GM23338 (cell line): ENCODE measurements at regions not wholly inside any gene's neighbourhood (a gene's known extent, or its start where the extent isn't known, plus 50 kb on each side); places are given as distances from the start of the nearest gene placed in this dataset.

Source experiments
- ATAC-seq: fragments of 200-7000 bp; cut with Tn5 transposase; 3 replicates; pipeline ENCODE4 v1.9.1; 2020
- DNase-seq: peaks from one replicate; pipeline ENCODE4 v3.0.0-alpha.2; 2015; ENCODE audit warnings: low spot score
- H2AFZ ChIP-seq: fragments of 200-600 bp; sonication (generic); 2 replicates; pipeline ENCODE4 v1.8.0; 2016; ENCODE audit warnings: antibody characterized with exemption, mild to moderate bottlenecking, moderate library complexity
- H3F3A ChIP-seq: fragments of 200-600 bp; sonication (generic); replicated peaks from 2 replicates; pipeline ENCODE4 v1.8.0; 2017; ENCODE audit warnings: antibody characterized with exemption, mixed run types, low read depth
- H3K27ac ChIP-seq: fragments of 200-600 bp; sonication (generic); 2 replicates; pipeline ENCODE4 v1.6.1; 2016; ENCODE audit warnings: low read depth
- H3K27me3 ChIP-seq: fragments of 200-600 bp; sonication (generic); 2 replicates; pipeline ENCODE4 v1.8.0; 2016; ENCODE audit warnings: mild to moderate bottlenecking, mixed run types, moderate library complexity; ENCODE audit not compliant: insufficient read depth
- H3K36me3 ChIP-seq: fragments of 200-600 bp; sonication (generic); 2 replicates; pipeline ENCODE4 v1.8.0; 2016; ENCODE audit warnings: mild to moderate bottlenecking; ENCODE audit not compliant: insufficient read depth
- H3K4me1 ChIP-seq: fragments of 200-600 bp; sonication (generic); 2 replicates; pipeline ENCODE4 v1.8.0; 2016; ENCODE audit warnings: mild to moderate bottlenecking, moderate library complexity; ENCODE audit not compliant: insufficient read depth
- H3K4me2 ChIP-seq: fragments of 200-600 bp; sonication (generic); 2 replicates; pipeline ENCODE4 v1.7.1; 2017; ENCODE audit warnings: mixed run types
- H3K4me3 ChIP-seq: fragments of 200-600 bp; sonication (generic); 2 replicates; pipeline ENCODE4 v1.6.1; 2016; ENCODE audit warnings: mixed run types
- H3K79me2 ChIP-seq: fragments of 200-600 bp; sonication (generic); replicated peaks from 2 replicates; pipeline ENCODE4 v1.8.0; 2017; ENCODE audit warnings: mild to moderate bottlenecking; ENCODE audit not compliant: insufficient read depth
- H3K9me2 ChIP-seq: fragments of 200-600 bp; sonication (generic); 2 replicates; pipeline ENCODE4 v1.8.0; 2017; ENCODE audit not compliant: insufficient read depth
- H4K20me1 ChIP-seq: fragments of 200-600 bp; sonication (generic); replicated peaks from 2 replicates; pipeline ENCODE4 v1.8.0; 2017; ENCODE audit warnings: mild to moderate bottlenecking; ENCODE audit not compliant: insufficient read depth
- H3K27ac Mint-ChIP-seq: 2 replicates; pipeline ENCODE4 v1.8.0; 2020; ENCODE audit warnings: inconsistent platforms, mild to moderate bottlenecking, moderate library complexity, mixed read lengths
- H3K27me3 Mint-ChIP-seq: 3 replicates; pipeline ENCODE4 v1.8.0; 2022; ENCODE audit warnings: low read depth, mild to moderate bottlenecking, moderate library complexity, mixed read lengths, inconsistent platforms; ENCODE audit not compliant: insufficient read depth, poor library complexity
- H3K36me3 Mint-ChIP-seq: 3 replicates; pipeline ENCODE4 v1.8.0; 2021; ENCODE audit warnings: low read depth, mild to moderate bottlenecking, inconsistent platforms, moderate library complexity, mixed read lengths
- H3K4me1 Mint-ChIP-seq: 3 replicates; pipeline ENCODE4 v1.8.0; 2020; ENCODE audit warnings: mild to moderate bottlenecking, inconsistent platforms, mixed read lengths
- H3K4me3 Mint-ChIP-seq: 3 replicates; pipeline ENCODE4 v1.8.0; 2021; ENCODE audit warnings: moderate library complexity, mild to moderate bottlenecking, inconsistent platforms, mixed read lengths
- H3K9me3 Mint-ChIP-seq: 3 replicates; pipeline ENCODE4 v1.8.0; 2020; ENCODE audit warnings: moderate library complexity, mild to moderate bottlenecking, inconsistent platforms, mixed read lengths
- CREB1 ChIP-seq: fragments of 250-450 bp; sonication (Bioruptor Pico); IDR thresholded peaks from 2 replicates; pipeline ENCODE4 v1.5.0; 2020; ENCODE audit warnings: low read depth, mild to moderate bottlenecking, moderate library complexity
- CTCF ChIP-seq, 2 experiments: fragments of 200-600 bp in 1 of 2; sonication (generic) in 1 of 2; conservative IDR thresholded peaks; 2 replicates each; pipeline versions ENCODE4 v1.5.1 to v1.6.1; 2016 to 2017; ENCODE audit warnings: antibody characterized with exemption in 2 of 2, low read depth in 2 of 2, mild to moderate bottlenecking in 2 of 2, moderate library complexity in 1 of 2
- ETS1 ChIP-seq: IDR thresholded peaks from 2 replicates; pipeline ENCODE4 v1.6.1; 2016; ENCODE audit warnings: antibody characterized with exemption
- JUNB ChIP-seq: IDR thresholded peaks from one replicate; pipeline ENCODE4 v1.6.1; 2016; ENCODE audit warnings: antibody characterized with exemption; ENCODE audit not compliant: unreplicated experiment
- NANOG ChIP-seq: IDR thresholded peaks from 2 replicates; pipeline ENCODE4 v1.6.1; 2016; ENCODE audit warnings: antibody characterized with exemption, borderline replicate concordance
- POLR2AphosphoS5 ChIP-seq: IDR thresholded peaks from 2 replicates; pipeline ENCODE4 v1.6.1; 2016; ENCODE audit warnings: antibody characterized with exemption, low read depth
- REST ChIP-seq: IDR thresholded peaks from one replicate; pipeline ENCODE4 v1.6.1; 2018; ENCODE audit warnings: antibody characterized with exemption; ENCODE audit not compliant: unreplicated experiment
- STAT1 ChIP-seq: IDR thresholded peaks from one replicate; pipeline ENCODE4 v1.6.1; 2016; ENCODE audit warnings: antibody characterized with exemption; ENCODE audit not compliant: unreplicated experiment
- ZNF331 ChIP-seq: fragments of 250-450 bp; sonication (Bioruptor Pico); IDR thresholded peaks from 2 replicates; pipeline ENCODE4 v1.5.0; 2020; ENCODE audit warnings: low read depth, mild to moderate bottlenecking, moderate library complexity
- ZNF462 ChIP-seq: fragments of 250-450 bp; sonication (Bioruptor Pico); IDR thresholded peaks from 2 replicates; pipeline ENCODE4 v1.5.0; 2020; ENCODE audit warnings: mild to moderate bottlenecking, moderate library complexity

- no peak for ATAC-seq
Observed at GRCh38 chr1:78715181-78715661, 65.6 kb downstream of the IFI44 start.

More at GRCh38 chr1:78715181-78715661, 65.6 kb downstream of the IFI44 start:
- Histone ChIP-seq H3K4me2 (no peak overlapping the region), H3K9me2 (no peaks in the 10 kb centered on the region), H3K27ac (no peak overlapping the region), H3F3A (no peaks in the 10 kb centered on the region), H3K79me2 (no peaks in the 10 kb centered on the region), H2AFZ (no peak overlapping the region), H3K4me3 (no peak overlapping the region), H4K20me1 (no peaks in the 10 kb centered on the region), H3K27me3 (no peaks in the 10 kb centered on the region), H3K36me3 (no peaks in the 10 kb centered on the region), H3K4me1 (no peaks in the 10 kb centered on the region)
- TF ChIP-seq POLR2AphosphoS5 = no peak
- no peak for TF ChIP-seq NANOG
- no peak for TF ChIP-seq JUNB
- no peak for TF ChIP-seq REST
- no peak for TF ChIP-seq CREB1 (CRISPR knock-in tag)
- TF ChIP-seq CTCF (conservative IDR thresholded peaks at IDR 0.05; ENCODE audit: low read depth in 2 of 2) = no peak
- TF ChIP-seq ZNF331 (CRISPR knock-in tag) = no peak
- TF ChIP-seq STAT1 = no peak
- TF ChIP-seq ETS1 = no peak
- TF ChIP-seq ZNF462 (CRISPR knock-in tag) = no peak
- Mint-ChIP-seq H3K9me3 (no peaks in the 10 kb centered on the region), H3K4me3 (no peak overlapping the region), H3K36me3 (no peaks in the 10 kb centered on the region), H3K27me3 (no peaks in the 10 kb centered on the region), H3K27ac (no peak overlapping the region), H3K4me1 (peaks cover 8% of the 10 kb centered on the region; the same call in 2 of the 3 replicates)
- no peak for DNase-seq
